Vagina (tissue), 2 donors: ENCODE measurements at regions not wholly inside any gene's neighbourhood (a gene's known extent, or its start where the extent isn't known, plus 50 kb on each side); places are given as distances from the start of the nearest gene placed in this dataset.
"Not testable (repeated sequence)": the region's sequence is repeated elsewhere in the genome, so short reads cannot be mapped to it uniquely, and the experiment has no call there.

Experiments
- DNase-seq, 2 donors: peaks; one replicate each; pipeline ENCODE4 v3.0.0-alpha.2; 2017; ENCODE audit errors: extremely low spot score in 2 of 2
- H3K27ac ChIP-seq: fragments of 200-600 bp; sonication (generic); one replicate; pipeline ENCODE4 v1.5.1; 2019
- H3K27me3 ChIP-seq: fragments of 200-600 bp; sonication (generic); one replicate; pipeline ENCODE4 v1.5.1; 2019
- H3K36me3 ChIP-seq, 2 donors: fragments of 200-600 bp; sonication (generic); one replicate each; pipeline ENCODE4 v1.5.1; 2017 to 2019
- H3K4me1 ChIP-seq: fragments of 200-600 bp; sonication (generic); one replicate; pipeline ENCODE4 v1.5.1; 2019
- H3K4me3 ChIP-seq, 2 donors: fragments of 200-600 bp; sonication (generic); 1 replicate in 1 of 2; 2 replicates in 1 of 2; pipeline ENCODE4 v1.5.1; 2016 to 2019
- H3K9me3 ChIP-seq: fragments of 200-600 bp; sonication (generic); one replicate; pipeline ENCODE4 v1.5.1; 2019
- CTCF ChIP-seq, 3 experiments: fragments of 450-650 bp in 2 of 3; fragments of 200-600 bp in 1 of 3; sonication (generic) in 1 of 3; IDR thresholded peaks; one replicate each; pipeline ENCODE4 v1.5.1; 2017 to 2019; ENCODE audit warnings: antibody characterized with exemption in 3 of 3, mild to moderate bottlenecking in 2 of 3, moderate library complexity in 2 of 3
- POLR2A ChIP-seq, 2 donors: fragments of 450-650 bp; IDR thresholded peaks; one replicate each; pipeline ENCODE4 v1.6.1; 2017; ENCODE audit warnings: antibody characterized with exemption in 2 of 2, mild to moderate bottlenecking in 2 of 2, moderate library complexity in 2 of 2
- POLR2AphosphoS5 ChIP-seq, 2 donors: sonication (generic); formaldehyde crosslinking; IDR thresholded peaks; one replicate each; pipeline ENCODE4 v1.9.0; 2017; ENCODE audit warnings: antibody characterized with exemption in 2 of 2, mild to moderate bottlenecking in 2 of 2, low read depth in 1 of 2; ENCODE audit not compliant: insufficient read depth in 1 of 2
- intact Hi-C: fragments of 100-400 bp; cut with DNase I; formaldehyde crosslinking; loops from one replicate; pipeline ENCODE4 v1.15.1; 2023

- Histone ChIP-seq H3K4me3 (no peak overlapping the region), H3K9me3 (no peaks in the 10 kb centered on the region), H3K4me1 (peaks cover 5% of the 10 kb centered on the region), H3K27me3 (no peaks in the 10 kb centered on the region), H3K36me3 (no peaks in the 10 kb centered on the region), H3K27ac (no peak overlapping the region)
- intact Hi-C loops = no loop called here
- DNase-seq = no peak
- TF ChIP-seq POLR2A (IDR thresholded peaks at IDR 0.05) (no peak), CTCF (IDR thresholded peaks at IDR 0.05) (no peak), POLR2AphosphoS5 (IDR thresholded peaks at IDR 0.05; ENCODE audit: insufficient read depth in 1 of 2, low read depth in 1 of 2) (no peak)
Observed at GRCh38 chr7:67487316-67487715, 490.7 kb downstream of the TYW1 start.

GRCh38 chr7:67489881-67490280, 493.2 kb downstream of the TYW1 start:
- no peak overlapping the region for H3K27ac ChIP-seq
- no peak overlapping the region for H3K4me3 ChIP-seq
- no peaks in the 10 kb centered on the region for H3K27me3 ChIP-seq
- no peak for DNase-seq
- intact Hi-C loops = no loop called here
- H3K4me1 ChIP-seq = no peaks in the 10 kb centered on the region
- no peaks in the 10 kb centered on the region for H3K36me3 ChIP-seq
- TF ChIP-seq CTCF (IDR thresholded peaks at IDR 0.05) (no peak), POLR2AphosphoS5 (IDR thresholded peaks at IDR 0.05; ENCODE audit: insufficient read depth in 1 of 2, low read depth in 1 of 2) (no peak), POLR2A (IDR thresholded peaks at IDR 0.05) (no peak)
- H3K9me3 ChIP-seq = no peaks in the 10 kb centered on the region

- H3K9me3 ChIP-seq = no peaks in the 10 kb centered on the region
- DNase-seq = no peak
- H3K27ac ChIP-seq = no peak overlapping the region
- H3K36me3 ChIP-seq = no peaks in the 10 kb centered on the region
- no peaks in the 10 kb centered on the region for H3K4me1 ChIP-seq
- intact Hi-C loops = no loop called here
- no peaks in the 10 kb centered on the region for H3K27me3 ChIP-seq
- no peak overlapping the region for H3K4me3 ChIP-seq
- no peak for TF ChIP-seq POLR2A (IDR thresholded peaks at IDR 0.05)
Observed at GRCh38 chr7:67493366-67493765, 496.7 kb downstream of the TYW1 start.

- DNase-seq = no peak
- intact Hi-C loops = no loop called here
- TF ChIP-seq CTCF (IDR thresholded peaks at IDR 0.05) = no peak
- TF ChIP-seq POLR2A (IDR thresholded peaks at IDR 0.05) = no peak
- no peak for TF ChIP-seq POLR2AphosphoS5 (IDR thresholded peaks at IDR 0.05; ENCODE audit: insufficient read depth in 1 of 2, low read depth in 1 of 2)
Observed at GRCh38 chr7:67496589-67496988, 500.0 kb downstream of the TYW1 start.

GRCh38 chr7:67497914-67498313, 501.3 kb downstream of the TYW1 start:
- H3K9me3 ChIP-seq, H3K27me3 ChIP-seq, H3K36me3 ChIP-seq, H3K4me1 ChIP-seq, DNase-seq, H3K27ac ChIP-seq, intact Hi-C loops, H3K4me3 ChIP-seq: not testable (repeated sequence)

More at GRCh38 chr7:67496589-67496988, 500.0 kb downstream of the TYW1 start:
- Histone ChIP-seq H3K4me1 (no peaks in the 10 kb centered on the region), H3K9me3 (no peaks in the 10 kb centered on the region), H3K4me3 (no peak overlapping the region), H3K36me3 (no peaks in the 10 kb centered on the region), H3K27ac (peak overlapping the region; percentile 5), H3K27me3 (no peaks in the 10 kb centered on the region)

GRCh38 chr7:67502929-67503328, 506.3 kb downstream of the TYW1 start:
- H3K27ac ChIP-seq = no peak overlapping the region
- H3K9me3 ChIP-seq = no peaks in the 10 kb centered on the region
- no peaks in the 10 kb centered on the region for H3K36me3 ChIP-seq
- H3K4me3 ChIP-seq = no peak overlapping the region
- TF ChIP-seq POLR2A (IDR thresholded peaks at IDR 0.05) = no peak
- TF ChIP-seq CTCF (IDR thresholded peaks at IDR 0.05) = no peak
- TF ChIP-seq POLR2AphosphoS5 (IDR thresholded peaks at IDR 0.05; ENCODE audit: insufficient read depth in 1 of 2, low read depth in 1 of 2) = no peak
- DNase-seq = no peak
- no peaks in the 10 kb centered on the region for H3K4me1 ChIP-seq
- no peaks in the 10 kb centered on the region for H3K27me3 ChIP-seq
- intact Hi-C loops = no loop called here
